ENCODE measurements at regions not wholly inside any gene's neighbourhood (a gene's known extent, or its start where the extent isn't known, plus 50 kb on each side); places are given as distances from the start of the nearest gene placed in this dataset.
A peak's percentile ranks its signal among the peaks of the same experiment; 100 is the strongest.

DNA sequence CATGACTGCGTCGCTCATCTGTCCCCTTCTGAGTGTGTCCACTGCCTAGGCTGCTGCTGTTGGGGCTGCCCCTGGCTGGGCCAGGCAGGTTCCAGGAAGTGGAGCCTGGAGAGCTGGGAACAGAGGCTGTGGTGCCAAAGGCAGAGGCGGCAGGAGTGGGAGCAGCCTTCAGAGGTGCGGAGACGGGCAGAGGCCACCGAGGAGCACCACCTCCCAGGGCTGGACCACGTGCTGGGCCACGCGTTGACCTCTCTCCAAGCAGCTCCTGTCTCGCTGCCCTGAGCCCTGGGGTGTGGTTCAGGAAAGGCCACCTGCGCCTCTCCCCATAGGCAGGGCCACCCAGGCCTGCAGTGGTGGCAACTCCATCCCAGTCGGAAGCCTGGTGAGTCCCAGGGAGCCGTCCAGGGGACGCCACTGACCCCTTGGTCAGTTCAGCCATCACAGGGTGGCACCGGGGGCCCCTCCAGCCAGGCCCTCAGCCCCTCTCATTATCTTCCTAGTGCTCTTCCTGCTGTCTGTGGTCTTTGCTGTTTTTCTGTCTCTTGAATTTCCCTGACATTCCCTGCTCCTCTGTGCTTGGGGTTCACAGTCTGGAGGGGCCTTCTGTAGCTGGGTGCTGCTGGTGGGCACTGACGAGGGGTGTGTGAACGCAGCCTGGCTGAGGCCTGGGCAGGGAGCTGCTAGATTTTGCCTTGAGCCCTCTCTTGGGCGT is 122.8 kb upstream of the HS6ST1 start:
- Histone ChIP-seq H3K4me1 (ENCODE audit: insufficient read depth, low read length) (peaks cover 21% of the 10 kb centered on the region), H3K4me3 (replicated peaks in 1 of 3; ENCODE audit: insufficient read depth in 1 of 3, low read depth in 2 of 3, low read length in 3 of 3) (no peak overlapping the region), H2AFZ (ENCODE audit: low read length) (no peak overlapping the region), H3K27me3 (ENCODE audit: control insufficient read depth in 1 of 2, insufficient read depth in 2 of 2, low read length in 2 of 2) (peaks cover 2 to 3% of the 10 kb centered on the region in 2 experiments; a peak in 2 of 5 replicates), H3K9me3 (ENCODE audit: low read length) (no peaks in the 10 kb centered on the region), H3K27ac (ENCODE audit: extremely low read length, insufficient read depth, low read length) (no peak overlapping the region), H3K36me3 (replicated peaks in 1 of 2; ENCODE audit: control insufficient read depth in 1 of 2, insufficient read depth in 2 of 2, low read length in 2 of 2) (no peaks in the 10 kb centered on the region), H4K20me1 (ENCODE audit: insufficient read depth, low read length) (no peaks in the 10 kb centered on the region), H3K79me2 (ENCODE audit: insufficient read depth, low read length) (no peaks in the 10 kb centered on the region), H3K4me2 (ENCODE audit: low read depth, low read length) (peak overlapping the region; percentile 54; the same call in 1 of the 2 replicates), H3K9ac (ENCODE audit: insufficient read depth, low read depth, low read length) (no peak overlapping the region)
- in situ Hi-C loops (cut with HindIII; ENCODE audit: extremely low pct_ligation_motif_present, low pct_unique_long_range_greater_than_20kb) (no loop called here), intact Hi-C loops (cut with micrococcal nuclease; ENCODE audit: unreplicated experiment) (no loop called here)
- no peak for FAIRE-seq
- POLR2A ChIA-PET, result no interaction called here
- no peak for DNase-seq (ENCODE audit: low spot score)
- TF ChIP-seq ZNF672 (CRISPR knock-in tag; IDR thresholded peaks at IDR 0.05), result no peak
- no peak for TF ChIP-seq ATRX (CRISPR knock-in tag; IDR thresholded peaks at IDR 0.05; ENCODE audit: borderline replicate concordance)
- TF ChIP-seq ZNF180 (CRISPR knock-in tag; IDR thresholded peaks at IDR 0.05; ENCODE audit: borderline replicate concordance, low read depth), result no peak
- TF ChIP-seq ELF1 (CRISPR knock-in tag; IDR thresholded peaks at IDR 0.05), result no peak
- no peak for TF ChIP-seq NAIF1 (CRISPR knock-in tag; IDR thresholded peaks at IDR 0.05; ENCODE audit: borderline replicate concordance)
- TF ChIP-seq, protein P1, sequence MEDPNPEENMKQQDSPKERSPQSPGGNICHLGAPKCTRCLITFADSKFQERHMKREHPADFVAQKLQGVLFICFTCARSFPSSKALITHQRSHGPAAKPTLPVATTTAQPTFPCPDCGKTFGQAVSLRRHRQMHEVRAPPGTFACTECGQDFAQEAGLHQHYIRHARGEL (CRISPR knock-in tag; IDR thresholded peaks at IDR 0.05), result no peak
- TF ChIP-seq HES4 (CRISPR knock-in tag; IDR thresholded peaks at IDR 0.05; ENCODE audit: borderline replicate concordance), result peak; percentile 5; the same call in 1 of the 2 replicates
- TF ChIP-seq, protein P2, sequence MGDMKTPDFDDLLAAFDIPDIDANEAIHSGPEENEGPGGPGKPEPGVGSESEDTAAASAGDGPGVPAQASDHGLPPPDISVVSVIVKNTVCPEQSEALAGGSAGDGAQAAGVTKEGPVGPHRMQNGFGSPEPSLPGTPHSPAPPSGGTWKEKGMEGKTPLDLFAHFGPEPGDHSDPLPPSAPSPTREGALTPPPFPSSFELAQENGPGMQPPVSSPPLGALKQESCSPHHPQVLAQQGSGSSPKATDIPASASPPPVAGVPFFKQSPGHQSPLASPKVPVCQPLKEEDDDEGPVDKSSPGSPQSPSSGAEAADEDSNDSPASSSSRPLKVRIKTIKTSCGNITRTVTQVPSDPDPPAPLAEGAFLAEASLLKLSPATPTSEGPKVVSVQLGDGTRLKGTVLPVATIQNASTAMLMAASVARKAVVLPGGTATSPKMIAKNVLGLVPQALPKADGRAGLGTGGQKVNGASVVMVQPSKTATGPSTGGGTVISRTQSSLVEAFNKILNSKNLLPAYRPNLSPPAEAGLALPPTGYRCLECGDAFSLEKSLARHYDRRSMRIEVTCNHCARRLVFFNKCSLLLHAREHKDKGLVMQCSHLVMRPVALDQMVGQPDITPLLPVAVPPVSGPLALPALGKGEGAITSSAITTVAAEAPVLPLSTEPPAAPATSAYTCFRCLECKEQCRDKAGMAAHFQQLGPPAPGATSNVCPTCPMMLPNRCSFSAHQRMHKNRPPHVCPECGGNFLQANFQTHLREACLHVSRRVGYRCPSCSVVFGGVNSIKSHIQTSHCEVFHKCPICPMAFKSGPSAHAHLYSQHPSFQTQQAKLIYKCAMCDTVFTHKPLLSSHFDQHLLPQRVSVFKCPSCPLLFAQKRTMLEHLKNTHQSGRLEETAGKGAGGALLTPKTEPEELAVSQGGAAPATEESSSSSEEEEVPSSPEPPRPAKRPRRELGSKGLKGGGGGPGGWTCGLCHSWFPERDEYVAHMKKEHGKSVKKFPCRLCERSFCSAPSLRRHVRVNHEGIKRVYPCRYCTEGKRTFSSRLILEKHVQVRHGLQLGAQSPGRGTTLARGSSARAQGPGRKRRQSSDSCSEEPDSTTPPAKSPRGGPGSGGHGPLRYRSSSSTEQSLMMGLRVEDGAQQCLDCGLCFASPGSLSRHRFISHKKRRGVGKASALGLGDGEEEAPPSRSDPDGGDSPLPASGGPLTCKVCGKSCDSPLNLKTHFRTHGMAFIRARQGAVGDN (CRISPR knock-in tag; IDR thresholded peaks at IDR 0.05), result peak; percentile 27; the same call in 1 of the 2 replicates
- TF ChIP-seq, protein P3, sequence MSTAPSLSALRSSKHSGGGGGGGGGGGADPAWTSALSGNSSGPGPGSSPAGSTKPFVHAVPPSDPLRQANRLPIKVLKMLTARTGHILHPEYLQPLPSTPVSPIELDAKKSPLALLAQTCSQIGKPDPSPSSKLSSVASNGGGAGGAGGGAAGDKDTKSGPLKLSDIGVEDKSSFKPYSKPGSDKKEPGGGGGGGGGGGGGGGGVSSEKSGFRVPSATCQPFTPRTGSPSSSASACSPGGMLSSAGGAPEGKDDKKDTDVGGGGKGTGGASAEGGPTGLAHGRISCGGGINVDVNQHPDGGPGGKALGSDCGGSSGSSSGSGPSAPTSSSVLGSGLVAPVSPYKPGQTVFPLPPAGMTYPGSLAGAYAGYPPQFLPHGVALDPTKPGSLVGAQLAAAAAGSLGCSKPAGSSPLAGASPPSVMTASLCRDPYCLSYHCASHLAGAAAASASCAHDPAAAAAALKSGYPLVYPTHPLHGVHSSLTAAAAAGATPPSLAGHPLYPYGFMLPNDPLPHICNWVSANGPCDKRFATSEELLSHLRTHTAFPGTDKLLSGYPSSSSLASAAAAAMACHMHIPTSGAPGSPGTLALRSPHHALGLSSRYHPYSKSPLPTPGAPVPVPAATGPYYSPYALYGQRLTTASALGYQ (CRISPR knock-in tag; IDR thresholded peaks at IDR 0.05), result no peak
- 0 out of 2 replicates have a peak, but pooled peaks have one; percentile 37 for TF ChIP-seq ZNF709 (CRISPR knock-in tag; IDR thresholded peaks at IDR 0.05)
- no peak for TF ChIP-seq HOXA7 (CRISPR knock-in tag; IDR thresholded peaks at IDR 0.05)
- TF ChIP-seq ZMAT3 (CRISPR knock-in tag; conservative IDR thresholded peaks at IDR 0.05), result no peak
- no peak for TF ChIP-seq TRIM24 (CRISPR knock-in tag; IDR thresholded peaks at IDR 0.05)
- no peak for TF ChIP-seq SATB2 (CRISPR knock-in tag; IDR thresholded peaks at IDR 0.05)
- TF ChIP-seq ELF4 (CRISPR knock-in tag; IDR thresholded peaks at IDR 0.05; ENCODE audit: borderline replicate concordance), result no peak
- TF ChIP-seq GTF2F1 (IDR thresholded peaks at IDR 0.05; ENCODE audit: low read length), result no peak
- CTCF ChIA-PET (ENCODE audit: low intra/inter-chr PET ratio, low total read pairs), result no interaction called here
- no TSS peak for BruUV-seq (replicated peaks)
- WGBS (ENCODE audit: low lambda C conversion rate), result 70% methylated on average over 10 of the region's 18 CpGs
- peak; percentile 15 for ATAC-seq
